ENCODE measurements at regions not wholly inside any gene's neighbourhood (a gene's known extent, or its start where the extent isn't known, plus 50 kb on each side); places are given as distances from the start of the nearest gene placed in this dataset.

- in situ Hi-C loops (cut with HindIII; ENCODE audit: low pct_unique_long_range_greater_than_20kb, low sequenced_read_pairs), result no loop called here
- DNase-seq (ENCODE audit: low read depth, low spot score), result no peak
Measured at GRCh38 chr10:91700273-91700672, 67.4 kb upstream of the PPP1R3C start.

GRCh38 chr10:91698258-91698657 is 65.4 kb upstream of the PPP1R3C start:
- DNase-seq (ENCODE audit: low read depth, low spot score), result no peak
- in situ Hi-C loops (cut with HindIII; ENCODE audit: low pct_unique_long_range_greater_than_20kb, low sequenced_read_pairs), result no loop called here

GRCh38 chr10:91694170-91694794 is 61.4 kb upstream of the PPP1R3C start:
- in situ Hi-C loops (cut with HindIII; ENCODE audit: low pct_unique_long_range_greater_than_20kb, low sequenced_read_pairs), result no loop called here
- DNase-seq (ENCODE audit: low read depth, low spot score), result peak; percentile 68

- in situ Hi-C loops (cut with HindIII; ENCODE audit: low pct_unique_long_range_greater_than_20kb, low sequenced_read_pairs), result no loop called here
- no peak for DNase-seq (ENCODE audit: low read depth, low spot score)
Measured at GRCh38 chr10:91691981-91692380, 59.1 kb upstream of the PPP1R3C start.

- in situ Hi-C loops (cut with HindIII; ENCODE audit: low pct_unique_long_range_greater_than_20kb, low sequenced_read_pairs), result no loop called here
- no peak for DNase-seq (ENCODE audit: low read depth, low spot score)
Measured at GRCh38 chr10:91690996-91691676, 58.3 kb upstream of the PPP1R3C start.

GRCh38 chr10:91690412-91690811 is 57.5 kb upstream of the PPP1R3C start:
- in situ Hi-C loops (cut with HindIII; ENCODE audit: low pct_unique_long_range_greater_than_20kb, low sequenced_read_pairs), result no loop called here
- DNase-seq (ENCODE audit: low read depth, low spot score), result no peak

- DNase-seq (ENCODE audit: low read depth, low spot score), result peak; percentile 3
- in situ Hi-C loops (cut with HindIII; ENCODE audit: low pct_unique_long_range_greater_than_20kb, low sequenced_read_pairs), result no loop called here
Measured at GRCh38 chr10:91689731-91690168, 56.9 kb upstream of the PPP1R3C start.

GRCh38 chr10:91684841-91685240 is 52.0 kb upstream of the PPP1R3C start:
- no peak for DNase-seq (ENCODE audit: low read depth, low spot score)
- in situ Hi-C loops (cut with HindIII; ENCODE audit: low pct_unique_long_range_greater_than_20kb, low sequenced_read_pairs), result no loop called here

- no peak for DNase-seq (ENCODE audit: low read depth, low spot score)
- in situ Hi-C loops (cut with HindIII; ENCODE audit: low pct_unique_long_range_greater_than_20kb, low sequenced_read_pairs), result no loop called here
Measured at GRCh38 chr10:91683975-91684374, 51.1 kb upstream of the PPP1R3C start.

- in situ Hi-C loops (cut with HindIII; ENCODE audit: low pct_unique_long_range_greater_than_20kb, low sequenced_read_pairs), result no loop called here
Measured at GRCh38 chr10:91682912-91683311, 50.0 kb upstream of the PPP1R3C start.

More at GRCh38 chr10:91682912-91683311, 50.0 kb upstream of the PPP1R3C start:
- no peak for DNase-seq (ENCODE audit: low read depth, low spot score)
